Kidney tubule cell (primary cell): ENCODE measurements at regions not wholly inside any gene's neighbourhood (a gene's known extent, or its start where the extent isn't known, plus 50 kb on each side); places are given as distances from the start of the nearest gene placed in this dataset.

ENCODE experiments used
- DNase-seq: peaks from one replicate; pipeline ENCODE4 v3.0.0-alpha.2; 2018; ENCODE audit warnings: low spot score

- no peak for DNase-seq
Observed at GRCh38 chr10:44477046-44477425, 92.1 kb upstream of the CXCL12 start.

DNA sequence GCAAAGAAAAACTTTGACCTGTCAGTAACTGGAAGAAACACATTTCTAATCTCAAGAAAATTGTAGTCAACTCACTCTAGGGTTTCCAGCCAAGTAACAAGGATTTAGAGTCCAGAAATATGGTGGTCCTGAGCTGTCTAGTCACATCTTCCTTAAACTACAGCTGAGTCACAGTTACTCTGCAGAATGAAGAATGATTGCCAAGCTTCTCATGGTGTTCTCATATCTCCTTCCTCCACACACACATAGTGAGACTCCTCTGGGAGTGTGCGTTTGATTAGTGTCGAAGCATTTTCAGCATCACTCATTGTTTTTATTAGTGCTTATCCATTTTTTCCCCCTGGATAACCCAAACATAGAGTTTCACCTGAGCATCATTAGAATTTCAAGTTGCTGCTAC lies 93.1 kb upstream of the CXCL12 start:
- DNase-seq = no peak

GRCh38 chr10:44478876-44479705 lies 94.2 kb upstream of the CXCL12 start:
- DNase-seq = no peak

DNA sequence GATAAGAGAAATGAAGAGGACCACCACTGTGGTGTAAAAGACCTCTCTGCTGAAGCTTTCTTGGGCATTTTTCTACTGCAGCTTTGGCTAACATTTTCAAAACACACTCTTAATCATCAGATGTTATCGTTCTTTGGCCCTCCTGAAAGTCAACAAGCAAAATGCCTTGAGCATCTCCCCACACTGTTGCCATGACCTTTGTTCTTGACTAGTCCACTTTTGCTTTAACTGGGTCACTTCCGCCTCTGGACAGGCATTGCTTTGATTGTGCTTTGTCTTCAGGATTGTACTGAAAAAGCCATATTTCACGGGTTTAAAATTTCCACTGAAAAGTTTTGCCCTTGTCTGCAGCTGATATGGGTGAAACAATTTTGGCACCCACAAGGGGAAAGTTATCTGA lies 107.8 kb upstream of the CXCL12 start:
- no peak for DNase-seq

DNA sequence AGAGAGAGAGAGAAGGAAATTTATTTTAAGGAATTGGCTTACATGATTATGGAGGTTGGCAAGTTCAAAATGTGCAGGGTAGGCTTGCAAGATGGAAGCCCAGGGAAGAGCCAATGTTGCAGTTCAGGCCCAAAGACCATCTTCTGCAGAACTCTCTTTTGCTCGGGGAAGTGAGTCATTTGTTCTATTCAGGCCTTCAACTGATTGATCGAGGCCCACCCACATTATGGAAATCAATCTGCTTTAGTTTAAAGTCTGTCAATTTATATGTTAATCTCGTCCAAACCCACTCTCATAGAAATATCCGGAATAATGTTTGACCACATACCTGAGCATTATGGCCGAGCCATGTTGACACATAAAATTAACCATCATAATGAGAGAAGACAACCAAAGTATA lies 113.3 kb upstream of the CXCL12 start:
- no peak for DNase-seq

- no peak for DNase-seq
Observed at GRCh38 chr10:44500451-44500850, 115.6 kb upstream of the CXCL12 start.

DNA sequence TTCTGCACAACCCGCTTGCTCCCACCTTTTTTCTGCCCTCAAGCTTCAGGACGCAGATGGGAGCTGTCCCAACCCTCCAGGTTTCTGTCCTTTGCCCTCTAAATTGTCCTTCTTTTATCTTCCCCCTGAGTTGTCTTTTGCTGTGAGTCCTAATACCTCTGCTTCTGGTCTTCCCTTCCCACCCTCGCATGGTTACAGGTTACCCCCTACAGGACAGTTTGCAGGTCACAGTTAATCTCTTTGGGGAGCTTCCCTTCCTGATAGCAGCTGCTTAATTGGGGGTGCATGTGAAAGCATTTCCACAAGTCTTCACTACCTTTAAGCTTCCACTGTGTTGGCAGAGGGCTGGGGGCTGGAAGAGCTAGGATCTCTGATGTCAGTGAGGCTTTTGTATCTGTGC lies 121.5 kb upstream of the CXCL12 start:
- DNase-seq = no peak

- peak; percentile 92 for DNase-seq
Observed at GRCh38 chr10:44510379-44511115, 125.7 kb upstream of the CXCL12 start.

DNA sequence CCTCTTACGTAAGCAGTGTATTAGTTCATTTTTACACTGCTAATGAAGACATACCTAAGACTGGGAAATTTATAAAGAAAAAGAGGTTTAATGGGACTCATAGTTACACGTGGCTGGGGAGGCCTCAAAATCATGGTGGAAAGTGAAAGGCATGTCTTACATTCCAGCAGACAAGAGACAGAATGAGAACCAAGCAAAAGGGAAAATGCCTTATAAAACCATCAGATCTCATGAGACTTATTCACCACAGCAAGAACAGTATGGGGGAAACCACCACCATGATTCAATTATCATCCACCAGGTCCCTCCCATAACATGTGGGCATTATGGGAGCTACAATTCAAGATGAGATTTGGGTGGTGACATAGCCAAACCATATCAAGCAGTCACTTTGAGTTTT lies 126.3 kb upstream of the CXCL12 start:
- no peak for DNase-seq

GRCh38 chr10:44511601-44512000 lies 126.7 kb upstream of the CXCL12 start:
- DNase-seq = peak; percentile 23

DNA sequence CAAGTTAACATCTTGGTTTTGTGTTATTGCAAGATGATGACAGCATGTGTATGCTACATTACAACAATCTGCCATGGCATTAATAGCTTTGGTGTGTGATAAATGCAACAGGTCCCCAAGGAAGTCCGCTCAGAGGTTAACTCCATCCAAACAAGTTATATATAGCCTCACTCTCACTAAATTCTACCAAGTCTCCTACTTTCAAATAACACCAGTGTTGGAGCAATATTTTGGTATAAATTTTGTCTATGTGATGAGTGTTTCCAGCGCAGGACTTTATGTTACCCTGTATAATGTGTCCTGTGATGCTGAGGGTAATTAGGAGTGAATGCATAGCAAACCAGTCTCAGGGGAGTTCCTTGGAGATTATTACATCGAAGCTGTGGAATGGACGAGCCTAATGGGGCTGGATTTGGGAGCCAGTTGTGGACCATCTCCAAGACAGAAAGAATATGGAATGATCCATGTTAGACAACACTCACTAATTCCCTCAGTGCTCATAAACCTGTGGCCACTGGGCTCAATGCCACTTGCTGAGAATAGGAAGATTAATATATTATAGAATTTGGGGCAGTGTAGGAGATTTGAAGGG lies 127.6 kb upstream of the CXCL12 start:
- no peak for DNase-seq

DNA sequence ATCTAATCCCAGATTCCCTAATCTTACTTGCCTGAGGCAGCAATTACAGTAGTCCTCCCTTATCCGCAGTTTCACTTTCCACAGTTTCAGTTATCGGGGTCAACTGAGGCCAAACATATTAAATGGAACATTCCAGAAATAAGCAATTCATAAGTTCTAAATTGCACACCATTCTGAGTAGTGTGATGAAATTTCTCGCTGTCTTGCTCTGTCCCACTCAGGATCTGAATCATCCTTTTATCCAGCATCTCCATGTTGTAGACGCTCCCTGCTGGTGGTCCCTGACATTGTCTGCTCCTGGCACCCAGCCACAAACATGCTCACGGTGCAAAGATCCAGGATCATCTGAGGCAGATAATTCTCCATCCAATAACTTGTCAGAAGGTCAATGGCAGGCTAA lies 128.7 kb upstream of the CXCL12 start:
- DNase-seq = no peak

DNA sequence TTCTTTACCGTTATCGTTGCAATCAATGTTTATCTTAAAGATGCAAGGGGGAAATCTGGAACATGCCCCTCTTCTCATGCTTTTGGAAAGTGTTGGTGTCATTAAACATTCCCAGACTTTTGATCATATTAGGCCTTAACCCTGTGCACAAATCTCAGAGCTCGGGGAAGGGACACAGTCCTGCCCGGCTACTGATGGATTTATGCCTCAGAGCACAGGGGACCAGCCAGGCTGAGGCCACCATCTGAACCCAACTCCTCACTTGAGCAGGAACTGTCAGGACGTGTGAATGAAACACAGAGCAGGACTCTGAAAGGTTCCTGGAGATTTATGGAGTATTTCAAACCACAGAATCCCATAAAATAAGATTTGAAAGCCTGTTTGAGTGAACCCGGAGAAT lies 132.0 kb upstream of the CXCL12 start:
- DNase-seq = no peak

DNA sequence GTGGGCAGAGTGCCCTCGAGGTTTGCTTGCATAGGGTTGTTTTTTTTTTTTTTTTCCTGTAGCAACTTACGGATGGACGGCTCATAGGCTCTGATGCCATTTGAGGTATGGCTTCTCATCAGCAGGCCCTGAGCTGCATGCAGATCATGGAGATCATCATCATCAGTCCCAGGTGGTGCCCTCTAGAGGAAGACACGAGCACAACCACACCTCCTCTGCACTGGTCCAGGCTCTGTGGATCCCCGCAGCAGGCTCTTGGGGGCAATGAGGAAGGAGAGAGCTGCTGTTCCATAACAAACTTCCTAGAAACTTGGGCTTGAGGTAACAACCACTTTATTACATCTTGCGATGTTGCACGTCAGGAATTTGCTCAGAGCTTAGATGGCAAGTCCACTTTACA lies 132.7 kb upstream of the CXCL12 start:
- DNase-seq = no peak

GRCh38 chr10:44519361-44519760 lies 134.5 kb upstream of the CXCL12 start:
- DNase-seq = no peak

DNA sequence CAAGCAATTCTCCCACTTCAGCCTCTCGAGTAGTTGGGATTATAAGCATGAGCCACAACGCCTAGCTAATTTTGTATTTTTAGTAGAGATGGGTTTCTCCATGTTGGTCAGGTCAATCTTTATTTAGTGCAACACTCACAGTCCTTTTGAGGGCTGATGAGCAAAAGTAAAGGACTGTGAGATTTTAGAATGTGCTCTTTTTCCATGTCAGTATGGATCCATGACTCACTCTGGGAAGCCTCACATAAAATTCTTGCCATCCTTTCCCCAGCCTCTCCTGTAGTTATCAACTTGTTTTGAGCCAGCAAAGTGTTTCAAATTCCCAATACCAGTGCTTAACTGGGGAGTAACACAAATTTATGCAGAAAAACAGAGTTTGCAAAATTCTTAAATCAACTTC lies 135.8 kb upstream of the CXCL12 start:
- DNase-seq = no peak

- DNase-seq = no peak
Observed at GRCh38 chr10:44539178-44539577, 154.3 kb upstream of the CXCL12 start.

DNA sequence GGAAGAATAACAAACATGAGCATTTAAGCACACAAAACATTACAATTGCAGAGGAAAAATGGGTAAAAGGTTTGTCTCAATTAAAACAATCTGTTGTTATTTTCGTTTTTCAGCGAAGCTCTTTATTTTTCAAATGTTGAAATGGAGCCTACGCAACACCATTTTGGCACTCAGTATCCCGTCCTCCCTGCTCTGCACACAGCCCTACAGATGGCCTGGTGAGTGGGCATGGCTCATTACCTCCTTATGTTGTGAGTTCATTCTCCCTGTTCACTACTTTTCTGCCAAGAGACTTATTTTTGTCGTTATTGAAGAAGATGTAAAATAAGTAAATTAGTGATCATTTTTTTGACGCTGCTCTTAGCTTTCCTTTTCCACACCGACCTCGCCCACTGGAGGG lies 167.8 kb upstream of the CXCL12 start:
- DNase-seq = no peak

DNA sequence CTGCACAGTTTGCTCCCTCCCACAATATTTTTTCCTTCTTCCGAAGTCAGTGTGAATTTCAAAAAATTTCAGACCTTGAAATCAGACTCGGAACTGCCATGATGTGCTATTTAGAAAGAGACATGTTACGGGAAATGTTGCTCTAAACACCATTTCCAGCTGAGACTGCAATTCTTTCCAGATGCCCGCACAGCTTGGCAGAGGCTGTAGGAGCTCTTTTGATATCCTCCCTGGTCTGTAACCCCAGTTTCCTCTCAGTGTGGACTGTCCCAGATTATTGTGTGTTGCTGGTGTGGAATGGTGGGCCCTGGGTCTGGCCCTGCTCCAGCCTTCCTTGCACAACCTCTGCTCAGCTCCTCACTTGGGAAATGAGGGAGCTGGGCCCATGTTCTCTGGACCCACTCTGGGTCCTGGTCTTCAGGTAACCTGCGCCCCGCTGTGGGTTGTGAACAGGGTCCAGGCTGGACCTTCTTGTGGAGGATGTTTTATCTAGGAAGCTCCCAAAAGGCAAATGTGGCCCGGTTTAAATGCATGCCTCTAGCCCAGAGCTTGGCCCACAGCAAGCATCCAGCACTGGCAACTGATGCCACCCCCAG lies 172.8 kb upstream of the CXCL12 start:
- DNase-seq = no peak

- DNase-seq = no peak
Observed at GRCh38 chr10:44558521-44558920, 173.6 kb upstream of the CXCL12 start.

DNA sequence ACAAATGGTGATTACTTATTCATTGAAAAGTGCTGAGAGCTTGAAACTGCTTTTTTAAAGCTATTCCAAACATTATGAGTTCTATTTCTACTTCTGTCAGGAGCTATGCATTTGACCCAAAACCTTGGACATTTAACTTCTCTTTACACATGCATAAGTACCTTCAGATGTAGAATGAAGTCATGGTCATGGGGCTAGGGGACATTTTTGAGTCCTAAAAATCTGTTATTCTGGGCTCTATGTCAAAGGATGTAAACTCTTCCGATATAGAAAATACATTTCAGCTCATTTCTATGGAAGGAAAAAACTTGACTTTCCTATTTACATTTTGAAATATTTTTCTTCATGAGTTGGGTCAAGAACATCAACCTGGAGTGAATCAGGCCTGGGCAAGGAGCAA lies 179.5 kb upstream of the CXCL12 start:
- DNase-seq = no peak

GRCh38 chr10:44564790-44565189 lies 179.9 kb upstream of the CXCL12 start:
- DNase-seq = no peak

DNA sequence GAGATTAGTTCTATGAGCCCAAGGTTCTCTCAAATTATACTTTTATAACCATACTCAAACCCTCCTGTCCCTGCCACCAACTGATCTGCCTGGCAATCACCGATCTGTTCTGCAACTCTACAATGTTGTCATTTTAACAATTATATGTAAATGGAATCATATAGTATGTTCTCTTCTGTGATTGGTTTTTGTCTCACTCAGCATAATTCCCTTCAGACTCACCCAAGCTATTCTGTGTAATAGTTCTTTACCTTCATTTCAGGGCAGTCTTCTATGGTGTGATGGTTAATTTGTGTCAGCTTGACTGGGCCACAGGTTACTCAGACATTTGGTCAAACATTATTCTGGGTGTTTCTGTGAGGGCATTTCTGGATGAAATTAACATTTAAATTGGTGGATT lies 181.9 kb upstream of the CXCL12 start:
- no peak for DNase-seq
